ENCODE measurements at regions not wholly inside any gene's neighbourhood (a gene's known extent, or its start where the extent isn't known, plus 50 kb on each side); places are given as distances from the start of the nearest gene placed in this dataset.

DNA sequence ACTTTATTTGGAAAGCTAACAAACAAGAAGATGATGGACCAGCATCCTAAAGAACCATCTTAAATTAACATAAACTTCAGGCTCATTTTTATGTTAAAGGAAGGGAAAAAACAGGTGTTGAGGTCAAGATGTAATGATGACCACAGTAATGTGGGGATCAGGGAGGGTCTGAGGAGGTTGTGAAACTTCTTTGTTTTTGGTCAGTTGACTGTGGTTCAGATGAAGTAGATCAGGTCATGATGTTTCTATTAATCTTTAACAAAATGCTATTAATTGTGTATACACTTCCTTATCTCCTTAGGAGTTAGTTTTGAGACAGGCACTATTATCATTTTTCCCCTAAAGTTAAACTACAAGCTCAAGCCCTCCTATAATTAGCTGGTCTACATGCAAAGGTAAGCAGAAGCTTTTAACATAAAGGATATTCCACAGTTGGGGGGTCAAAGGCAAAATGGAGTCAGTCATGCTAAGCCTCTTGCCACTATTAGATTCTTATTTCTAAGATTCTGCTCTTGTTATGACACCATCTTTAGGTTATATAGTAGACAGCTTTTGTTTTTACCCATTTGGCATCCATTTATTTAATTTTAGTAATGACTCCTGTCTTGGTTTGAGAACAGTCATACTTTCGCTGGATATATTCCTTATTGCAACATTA, 800.1 kb upstream of the PCDH9 start:
- CTCF ChIA-PET: interaction anchor here (0.7 kb wide), 1 partner anchor 704 kb away, joined by 3 read pairs; no protein-coding TSS in a partner anchor
- POLR2A ChIA-PET: no interaction called here

DNA sequence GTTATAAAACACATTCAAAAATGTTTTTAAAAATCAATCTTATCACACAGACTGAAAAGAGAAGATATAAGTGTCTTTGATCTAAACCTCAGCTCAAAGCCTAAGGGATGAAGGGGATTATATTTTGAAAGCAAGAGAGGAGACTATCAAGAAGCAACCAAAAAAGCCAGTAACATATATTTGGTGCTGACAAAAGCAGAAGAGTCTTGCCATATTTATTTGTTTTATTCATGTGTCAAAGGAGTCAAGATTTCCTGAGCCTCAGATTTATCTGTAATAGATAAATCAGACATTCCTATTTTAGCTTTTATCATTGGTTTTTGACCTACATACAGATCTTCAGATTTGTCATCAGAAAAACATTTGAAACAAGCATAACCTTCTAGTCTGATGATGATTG, 798.6 kb upstream of the PCDH9 start:
- in situ Hi-C loops (cut with HindIII; ENCODE audit: low pct_unique_long_range_greater_than_20kb, low sequenced_read_pairs): no loop called here

More for the DNA sequence above, 800.1 kb upstream of the PCDH9 start:
- intact Hi-C loops (cut with micrococcal nuclease; ENCODE audit: unreplicated experiment) (no loop called here), in situ Hi-C loops (cut with HindIII; ENCODE audit: low pct_unique_long_range_greater_than_20kb, low sequenced_read_pairs) (no loop called here)
- no peak for DNase-seq (ENCODE audit: low read depth, low spot score)
- H3K4me3 ChIP-seq (ENCODE audit: low read depth in 2 of 2, low read length in 2 of 2): no peak overlapping the region
- TF ChIP-seq POLR2AphosphoS5 (IDR thresholded peaks at IDR 0.05; ENCODE audit: low read depth, low read length) (no peak), TCF7L2 (IDR thresholded peaks at IDR 0.05; ENCODE audit: low read depth, low read length) (no peak)
- no peaks in the 10 kb centered on the region for H3K27me3 ChIP-seq (ENCODE audit: control insufficient read depth, insufficient read depth, low read length)
- BruUV-seq (replicated peaks): no TSS peak
- no peaks in the 10 kb centered on the region for H3K36me3 ChIP-seq (ENCODE audit: control insufficient read depth, insufficient read depth, low read length)
- no peaks in the 10 kb centered on the region for H3K4me1 ChIP-seq (ENCODE audit: control insufficient read depth, insufficient read depth, low read length)
- ATAC-seq: no peak
- no peak overlapping the region for H3K27ac ChIP-seq (ENCODE audit: low read length)
- H3K9me3 ChIP-seq (ENCODE audit: control insufficient read depth, insufficient read depth, low read depth, low read length): no peaks in the 10 kb centered on the region

More for the DNA sequence above, 798.6 kb upstream of the PCDH9 start:
- intact Hi-C loops (cut with micrococcal nuclease; ENCODE audit: unreplicated experiment): no loop called here
- Histone ChIP-seq H3K36me3 (ENCODE audit: control insufficient read depth, insufficient read depth, low read length) (no peaks in the 10 kb centered on the region), H3K27ac (ENCODE audit: low read length) (no peak overlapping the region), H3K27me3 (ENCODE audit: control insufficient read depth, insufficient read depth, low read length) (no peaks in the 10 kb centered on the region), H3K4me1 (ENCODE audit: control insufficient read depth, insufficient read depth, low read length) (no peaks in the 10 kb centered on the region), H3K4me3 (ENCODE audit: low read depth in 2 of 2, low read length in 2 of 2) (no peak overlapping the region), H3K9me3 (ENCODE audit: control insufficient read depth, insufficient read depth, low read depth, low read length) (no peaks in the 10 kb centered on the region)
- ChIA-PET CTCF (no interaction called here), POLR2A (no interaction called here)
- DNase-seq (ENCODE audit: low read depth, low spot score) (no peak), ATAC-seq (no peak)
- BruUV-seq (replicated peaks): no TSS peak
- TF ChIP-seq POLR2AphosphoS5 (IDR thresholded peaks at IDR 0.05; ENCODE audit: low read depth, low read length) (no peak), TCF7L2 (IDR thresholded peaks at IDR 0.05; ENCODE audit: low read depth, low read length) (no peak), SIN3A (IDR thresholded peaks at IDR 0.05; ENCODE audit: borderline replicate concordance, insufficient read depth, low read depth, low read length) (no peak)
- TF ChIP-seq, protein P1, sequence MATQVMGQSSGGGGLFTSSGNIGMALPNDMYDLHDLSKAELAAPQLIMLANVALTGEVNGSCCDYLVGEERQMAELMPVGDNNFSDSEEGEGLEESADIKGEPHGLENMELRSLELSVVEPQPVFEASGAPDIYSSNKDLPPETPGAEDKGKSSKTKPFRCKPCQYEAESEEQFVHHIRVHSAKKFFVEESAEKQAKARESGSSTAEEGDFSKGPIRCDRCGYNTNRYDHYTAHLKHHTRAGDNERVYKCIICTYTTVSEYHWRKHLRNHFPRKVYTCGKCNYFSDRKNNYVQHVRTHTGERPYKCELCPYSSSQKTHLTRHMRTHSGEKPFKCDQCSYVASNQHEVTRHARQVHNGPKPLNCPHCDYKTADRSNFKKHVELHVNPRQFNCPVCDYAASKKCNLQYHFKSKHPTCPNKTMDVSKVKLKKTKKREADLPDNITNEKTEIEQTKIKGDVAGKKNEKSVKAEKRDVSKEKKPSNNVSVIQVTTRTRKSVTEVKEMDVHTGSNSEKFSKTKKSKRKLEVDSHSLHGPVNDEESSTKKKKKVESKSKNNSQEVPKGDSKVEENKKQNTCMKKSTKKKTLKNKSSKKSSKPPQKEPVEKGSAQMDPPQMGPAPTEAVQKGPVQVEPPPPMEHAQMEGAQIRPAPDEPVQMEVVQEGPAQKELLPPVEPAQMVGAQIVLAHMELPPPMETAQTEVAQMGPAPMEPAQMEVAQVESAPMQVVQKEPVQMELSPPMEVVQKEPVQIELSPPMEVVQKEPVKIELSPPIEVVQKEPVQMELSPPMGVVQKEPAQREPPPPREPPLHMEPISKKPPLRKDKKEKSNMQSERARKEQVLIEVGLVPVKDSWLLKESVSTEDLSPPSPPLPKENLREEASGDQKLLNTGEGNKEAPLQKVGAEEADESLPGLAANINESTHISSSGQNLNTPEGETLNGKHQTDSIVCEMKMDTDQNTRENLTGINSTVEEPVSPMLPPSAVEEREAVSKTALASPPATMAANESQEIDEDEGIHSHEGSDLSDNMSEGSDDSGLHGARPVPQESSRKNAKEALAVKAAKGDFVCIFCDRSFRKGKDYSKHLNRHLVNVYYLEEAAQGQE (IDR thresholded peaks at IDR 0.05; ENCODE audit: insufficient read depth in 1 of 2, low read depth in 2 of 2, low read length in 1 of 2): no peak
- TF ChIP-seq, protein P2, sequence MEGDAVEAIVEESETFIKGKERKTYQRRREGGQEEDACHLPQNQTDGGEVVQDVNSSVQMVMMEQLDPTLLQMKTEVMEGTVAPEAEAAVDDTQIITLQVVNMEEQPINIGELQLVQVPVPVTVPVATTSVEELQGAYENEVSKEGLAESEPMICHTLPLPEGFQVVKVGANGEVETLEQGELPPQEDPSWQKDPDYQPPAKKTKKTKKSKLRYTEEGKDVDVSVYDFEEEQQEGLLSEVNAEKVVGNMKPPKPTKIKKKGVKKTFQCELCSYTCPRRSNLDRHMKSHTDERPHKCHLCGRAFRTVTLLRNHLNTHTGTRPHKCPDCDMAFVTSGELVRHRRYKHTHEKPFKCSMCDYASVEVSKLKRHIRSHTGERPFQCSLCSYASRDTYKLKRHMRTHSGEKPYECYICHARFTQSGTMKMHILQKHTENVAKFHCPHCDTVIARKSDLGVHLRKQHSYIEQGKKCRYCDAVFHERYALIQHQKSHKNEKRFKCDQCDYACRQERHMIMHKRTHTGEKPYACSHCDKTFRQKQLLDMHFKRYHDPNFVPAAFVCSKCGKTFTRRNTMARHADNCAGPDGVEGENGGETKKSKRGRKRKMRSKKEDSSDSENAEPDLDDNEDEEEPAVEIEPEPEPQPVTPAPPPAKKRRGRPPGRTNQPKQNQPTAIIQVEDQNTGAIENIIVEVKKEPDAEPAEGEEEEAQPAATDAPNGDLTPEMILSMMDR (IDR thresholded peaks at IDR 0.05): no peak
